HEK293T (cell line): ENCODE measurements at regions not wholly inside any gene's neighbourhood (a gene's known extent, or its start where the extent isn't known, plus 50 kb on each side); places are given as distances from the start of the nearest gene placed in this dataset.

Experiments
- BHLHE40 ChIP-seq: fragments of 450-650 bp; IDR thresholded peaks from 2 replicates; pipeline ENCODE4 v1.6.1; 2016; ENCODE audit warnings: mild to moderate bottlenecking, moderate library complexity, borderline replicate concordance
- CTBP1 ChIP-seq: fragments of 450-650 bp; IDR thresholded peaks from 2 replicates; pipeline ENCODE4 v1.6.1; 2016; ENCODE audit warnings: borderline replicate concordance
- ELF4 ChIP-seq: fragments of 450-650 bp; IDR thresholded peaks from 2 replicates; pipeline ENCODE4 v1.6.1; 2017; ENCODE audit warnings: antibody characterized with exemption
- FOXA1 ChIP-seq: fragments of 450-650 bp; IDR thresholded peaks from 2 replicates; pipeline ENCODE4 v1.6.1; 2016; ENCODE audit warnings: mild to moderate bottlenecking
- FOXM1 ChIP-seq: fragments of 450-650 bp; IDR thresholded peaks from 2 replicates; pipeline ENCODE4 v1.6.1; 2017; ENCODE audit warnings: mild to moderate bottlenecking, borderline replicate concordance
- NFRKB ChIP-seq: fragments of 450-650 bp; IDR thresholded peaks from 2 replicates; pipeline ENCODE4 v1.6.1; 2016; ENCODE audit warnings: mild to moderate bottlenecking, moderate library complexity
- SUZ12 ChIP-seq: fragments of 450-650 bp; IDR thresholded peaks from 2 replicates; pipeline ENCODE4 v1.6.1; 2016; ENCODE audit warnings: mild to moderate bottlenecking
- TARDBP ChIP-seq: fragments of 450-650 bp; IDR thresholded peaks from 2 replicates; pipeline ENCODE4 v1.6.1; 2016
- ZNF384 ChIP-seq: fragments of 450-650 bp; IDR thresholded peaks from 2 replicates; pipeline ENCODE4 v1.6.1; 2016
- TF ChIP-seq, protein P1 (sequence below): fragments of 450-650 bp; IDR thresholded peaks from 2 replicates; pipeline ENCODE4 v1.6.1; 2016

DNA sequence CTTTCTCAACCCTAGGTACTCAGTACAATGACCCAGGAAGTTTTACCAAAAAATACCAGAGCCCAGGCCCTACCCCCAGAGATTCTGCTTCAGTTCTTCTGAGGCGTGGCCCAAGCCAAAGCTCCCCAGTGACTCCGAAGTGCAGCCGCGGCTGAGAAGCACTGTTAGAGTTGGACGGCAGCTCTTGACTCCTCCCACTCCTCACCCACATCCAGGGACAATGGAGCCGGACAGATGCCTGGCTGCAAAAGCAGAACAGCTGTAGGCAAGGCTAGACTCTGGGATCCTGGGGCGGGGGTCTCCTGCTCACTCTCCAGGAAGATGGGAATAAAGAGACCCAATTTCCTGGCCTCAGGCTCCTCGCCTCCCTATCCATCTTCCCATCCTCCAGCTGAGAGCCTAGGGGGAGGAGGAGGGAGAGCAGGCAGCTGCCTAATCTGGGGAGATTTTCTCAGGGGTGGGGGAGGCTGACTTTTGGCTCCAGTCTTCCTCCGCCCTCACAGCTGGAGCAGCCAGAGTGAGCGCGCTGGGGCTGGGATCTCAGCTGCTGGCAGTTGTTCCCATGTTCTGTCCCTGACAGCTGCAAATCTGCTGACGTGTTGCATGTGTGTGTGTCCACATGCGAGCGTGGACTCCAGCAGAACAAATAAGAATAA is 223.8 kb downstream of the OPA1 start:
- TF ChIP-seq FOXA1 (no peak), TARDBP (no peak), ELF4 (no peak), ZNF384 (no peak), FOXM1 (no peak), CTBP1 (no peak), NFRKB (no peak), SUZ12 (no peak), BHLHE40 (no peak)
- TF ChIP-seq, protein P1, sequence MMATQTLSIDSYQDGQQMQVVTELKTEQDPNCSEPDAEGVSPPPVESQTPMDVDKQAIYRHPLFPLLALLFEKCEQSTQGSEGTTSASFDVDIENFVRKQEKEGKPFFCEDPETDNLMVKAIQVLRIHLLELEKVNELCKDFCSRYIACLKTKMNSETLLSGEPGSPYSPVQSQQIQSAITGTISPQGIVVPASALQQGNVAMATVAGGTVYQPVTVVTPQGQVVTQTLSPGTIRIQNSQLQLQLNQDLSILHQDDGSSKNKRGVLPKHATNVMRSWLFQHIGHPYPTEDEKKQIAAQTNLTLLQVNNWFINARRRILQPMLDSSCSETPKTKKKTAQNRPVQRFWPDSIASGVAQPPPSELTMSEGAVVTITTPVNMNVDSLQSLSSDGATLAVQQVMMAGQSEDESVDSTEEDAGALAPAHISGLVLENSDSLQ: no peak
